ENCODE measurements at regions not wholly inside any gene's neighbourhood (a gene's known extent, or its start where the extent isn't known, plus 50 kb on each side); places are given as distances from the start of the nearest gene placed in this dataset.

GRCh38 chr5:74341221-74341620 is 299.3 kb downstream of the ENC1 start:
- H3K9ac ChIP-seq = no peak overlapping the region
- no peaks in the 10 kb centered on the region for H3K27me3 ChIP-seq
- H3K4me1 ChIP-seq = peaks cover 13% of the 10 kb centered on the region
- peaks cover 2% of the 10 kb centered on the region for H3K27me3 Mint-ChIP-seq (ENCODE audit: insufficient read depth, low read depth)
- H3K27ac ChIP-seq = no peak overlapping the region
- no peak overlapping the region for H3K4me3 ChIP-seq
- no peak for DNase-seq (ENCODE audit: low spot score)
- H3K36me3 Mint-ChIP-seq = no peaks in the 10 kb centered on the region
- H3K36me3 ChIP-seq = no peaks in the 10 kb centered on the region
- H3K4me1 Mint-ChIP-seq = peaks cover 18% of the 10 kb centered on the region
- no peak overlapping the region for H3K4me2 ChIP-seq
- H3F3A ChIP-seq (ENCODE audit: low read depth) = no peaks in the 10 kb centered on the region
- peaks cover 5% of the 10 kb centered on the region for H3K9me3 Mint-ChIP-seq
- H3K4me3 Mint-ChIP-seq = no peak overlapping the region
- H4K20me1 ChIP-seq (ENCODE audit: low read depth) = no peaks in the 10 kb centered on the region
- no peak overlapping the region for H2AFZ ChIP-seq (replicated peaks)
- H3K9me3 ChIP-seq (ENCODE audit: low read depth) = no peaks in the 10 kb centered on the region
- no peak for TF ChIP-seq EZH2phosphoT487 (IDR thresholded peaks at IDR 0.05)
- H3K27ac Mint-ChIP-seq = no peak overlapping the region
- no peaks in the 10 kb centered on the region for H3K79me2 ChIP-seq (ENCODE audit: low read depth)

GRCh38 chr5:74340476-74340875 is 300.1 kb downstream of the ENC1 start:
- Mint-ChIP-seq H3K36me3 (no peaks in the 10 kb centered on the region), H3K4me3 (no peak overlapping the region), H3K27me3 (ENCODE audit: insufficient read depth, low read depth) (peaks cover 2% of the 10 kb centered on the region), H3K4me1 (peaks cover 18% of the 10 kb centered on the region), H3K27ac (no peak overlapping the region), H3K9me3 (peaks cover 1% of the 10 kb centered on the region)
- Histone ChIP-seq H3K79me2 (ENCODE audit: low read depth) (no peaks in the 10 kb centered on the region), H3K4me1 (peaks cover 13% of the 10 kb centered on the region), H3F3A (ENCODE audit: low read depth) (no peaks in the 10 kb centered on the region), H3K27ac (no peak overlapping the region), H3K9ac (no peak overlapping the region), H3K4me3 (no peak overlapping the region), H3K4me2 (no peak overlapping the region), H3K9me3 (ENCODE audit: low read depth) (no peaks in the 10 kb centered on the region), H3K27me3 (no peaks in the 10 kb centered on the region), H3K36me3 (no peaks in the 10 kb centered on the region), H2AFZ (replicated peaks) (no peak overlapping the region), H4K20me1 (ENCODE audit: low read depth) (no peaks in the 10 kb centered on the region)
- DNase-seq (ENCODE audit: low spot score) = no peak
- no peak for TF ChIP-seq EZH2phosphoT487 (IDR thresholded peaks at IDR 0.05)
- TF ChIP-seq EZH2 (IDR thresholded peaks at IDR 0.05) = no peak
- no peak for TF ChIP-seq CTCF (IDR thresholded peaks at IDR 0.05)

- H3K4me2 ChIP-seq = no peak overlapping the region
- TF ChIP-seq EZH2 (IDR thresholded peaks at IDR 0.05) = no peak
- TF ChIP-seq EZH2phosphoT487 (IDR thresholded peaks at IDR 0.05) = no peak
- no peak for TF ChIP-seq CTCF (IDR thresholded peaks at IDR 0.05)
- peaks cover 2% of the 10 kb centered on the region for H3K27me3 Mint-ChIP-seq (ENCODE audit: insufficient read depth, low read depth)
- no peaks in the 10 kb centered on the region for H3K27me3 ChIP-seq
- H3K4me1 ChIP-seq = peaks cover 13% of the 10 kb centered on the region
- no peaks in the 10 kb centered on the region for H3K79me2 ChIP-seq (ENCODE audit: low read depth)
- H3K4me3 ChIP-seq = no peak overlapping the region
- peaks cover 1% of the 10 kb centered on the region for H3K9me3 Mint-ChIP-seq
- no peaks in the 10 kb centered on the region for H4K20me1 ChIP-seq (ENCODE audit: low read depth)
- no peaks in the 10 kb centered on the region for H3K36me3 ChIP-seq
- H3K27ac Mint-ChIP-seq = no peak overlapping the region
- no peaks in the 10 kb centered on the region for H3F3A ChIP-seq (ENCODE audit: low read depth)
- H3K9ac ChIP-seq = no peak overlapping the region
- no peaks in the 10 kb centered on the region for H3K9me3 ChIP-seq (ENCODE audit: low read depth)
- H3K4me3 Mint-ChIP-seq = no peak overlapping the region
- no peak overlapping the region for H2AFZ ChIP-seq (replicated peaks)
- H3K27ac ChIP-seq = no peak overlapping the region
- DNase-seq (ENCODE audit: low spot score) = no peak
- H3K36me3 Mint-ChIP-seq = no peaks in the 10 kb centered on the region
- peaks cover 20% of the 10 kb centered on the region for H3K4me1 Mint-ChIP-seq
Measured at GRCh38 chr5:74337984-74338310, 302.6 kb downstream of the ENC1 start.

DNA sequence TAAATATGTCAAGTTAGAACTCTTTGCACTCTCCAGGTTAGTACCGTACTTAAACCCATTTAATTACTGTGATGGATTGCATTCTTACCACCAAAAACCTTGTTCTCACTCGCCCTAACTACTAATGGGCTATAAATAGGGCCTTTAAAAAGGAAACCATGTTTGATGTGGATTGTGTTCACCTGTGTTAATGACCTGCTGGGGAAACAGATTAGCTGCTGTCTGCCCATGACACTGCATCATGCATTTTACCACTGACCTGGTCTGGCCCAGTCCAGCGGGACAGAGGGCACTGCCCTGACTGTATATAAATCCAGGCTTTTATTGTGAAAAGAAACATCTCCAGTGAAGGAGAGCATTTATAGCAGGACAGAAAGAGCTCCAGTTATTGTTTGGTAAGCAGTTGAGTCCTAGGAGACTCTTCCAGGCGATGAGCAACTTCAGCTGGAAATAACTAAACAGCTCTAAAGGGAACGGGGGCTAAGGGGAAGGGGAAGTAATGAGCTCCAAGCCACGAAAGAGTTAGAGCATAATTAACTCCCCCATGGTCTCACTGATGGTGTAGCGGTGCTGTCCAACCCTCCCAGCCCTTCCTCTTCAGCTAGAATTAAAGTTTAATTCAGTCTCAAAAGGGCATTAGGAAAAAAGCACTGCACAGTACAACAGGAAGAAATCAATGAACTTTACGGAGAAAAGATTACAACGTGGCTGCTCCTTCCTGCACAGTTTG is 303.1 kb downstream of the ENC1 start:
- Histone ChIP-seq H3K9me3 (ENCODE audit: low read depth) (no peaks in the 10 kb centered on the region), H3K79me2 (ENCODE audit: low read depth) (no peaks in the 10 kb centered on the region), H3K4me1 (peaks cover 13% of the 10 kb centered on the region), H3F3A (ENCODE audit: low read depth) (no peaks in the 10 kb centered on the region), H3K4me2 (no peak overlapping the region), H3K36me3 (no peaks in the 10 kb centered on the region), H3K27me3 (no peaks in the 10 kb centered on the region), H3K4me3 (no peak overlapping the region), H3K27ac (no peak overlapping the region), H4K20me1 (ENCODE audit: low read depth) (no peaks in the 10 kb centered on the region), H2AFZ (replicated peaks) (no peak overlapping the region), H3K9ac (no peak overlapping the region)
- peaks cover 1% of the 10 kb centered on the region for H3K9me3 Mint-ChIP-seq
- H3K4me3 Mint-ChIP-seq = no peak overlapping the region
- peaks cover 5% of the 10 kb centered on the region for H3K27me3 Mint-ChIP-seq (ENCODE audit: insufficient read depth, low read depth)
- no peak for TF ChIP-seq EZH2phosphoT487 (IDR thresholded peaks at IDR 0.05)
- TF ChIP-seq CTCF (IDR thresholded peaks at IDR 0.05) = no peak
- TF ChIP-seq EZH2 (IDR thresholded peaks at IDR 0.05) = no peak
- peak overlapping the region; percentile 25 for H3K27ac Mint-ChIP-seq
- no peaks in the 10 kb centered on the region for H3K36me3 Mint-ChIP-seq
- DNase-seq (ENCODE audit: low spot score) = no peak
- H3K4me1 Mint-ChIP-seq = peaks cover 22% of the 10 kb centered on the region
